Breast epithelium (tissue), 4 donors: ENCODE measurements at regions not wholly inside any gene's neighbourhood (a gene's known extent, or its start where the extent isn't known, plus 50 kb on each side); places are given as distances from the start of the nearest gene placed in this dataset.

Experiments used
- DNase-seq, 2 donors: peaks; one replicate each; pipeline ENCODE4 v3.0.0-alpha.2; 2019; ENCODE audit warnings: low spot score in 2 of 2
- H3K27ac ChIP-seq, 2 donors: fragments of 200-600 bp; sonication (generic) in 1 of 2; one replicate each; pipeline ENCODE4 v1.5.1; 2016 to 2019; ENCODE audit warnings: mild to moderate bottlenecking in 1 of 2
- H3K27me3 ChIP-seq, 2 donors: fragments of 200-600 bp; sonication (generic) in 1 of 2; one replicate each; pipeline versions ENCODE4 v1.5.1 to v1.6.0; 2017 to 2019; ENCODE audit warnings: control low read depth in 1 of 2, mild to moderate bottlenecking in 1 of 2
- H3K36me3 ChIP-seq: fragments of 200-600 bp; one replicate; pipeline ENCODE4 v1.5.1; 2019
- H3K4me1 ChIP-seq, 2 donors: fragments of 200-600 bp; sonication (generic); one replicate each; pipeline ENCODE4 v1.5.1; 2016 to 2019; ENCODE audit warnings: control low read depth in 1 of 2
- H3K4me3 ChIP-seq, 3 donors: fragments of 200-600 bp; sonication (generic); 1 replicate in 2 of 3; 2 replicates in 1 of 3; pipeline ENCODE4 v1.5.1; 2016 to 2019; ENCODE audit warnings: mild to moderate bottlenecking in 3 of 3, moderate library complexity in 2 of 3
- H3K9me3 ChIP-seq, 2 donors: fragments of 200-600 bp; sonication (generic) in 1 of 2; one replicate each; pipeline ENCODE4 v1.5.1; 2016 to 2019; ENCODE audit warnings: control low read depth in 1 of 2
- CTCF ChIP-seq, 3 donors: fragments of 450-650 bp; IDR thresholded peaks; one replicate each; pipeline ENCODE4 v1.5.1; 2016 to 2017; ENCODE audit warnings: antibody characterized with exemption in 3 of 3, mild to moderate bottlenecking in 3 of 3, moderate library complexity in 3 of 3
- POLR2A ChIP-seq: fragments of 450-650 bp; IDR thresholded peaks from one replicate; pipeline ENCODE4 v1.6.1; 2016; ENCODE audit warnings: antibody characterized with exemption, mild to moderate bottlenecking, moderate library complexity
- POLR2AphosphoS5 ChIP-seq, 3 donors: sonication (generic); formaldehyde crosslinking; IDR thresholded peaks; one replicate each; pipeline ENCODE4 v1.6.1; 2017; ENCODE audit warnings: antibody characterized with exemption in 3 of 3
- intact Hi-C: fragments of 100-400 bp; cut with DNase I; formaldehyde crosslinking; loops from one replicate; pipeline ENCODE4 v1.15.1; 2023; ENCODE audit warnings: low total_unique reads

DNA sequence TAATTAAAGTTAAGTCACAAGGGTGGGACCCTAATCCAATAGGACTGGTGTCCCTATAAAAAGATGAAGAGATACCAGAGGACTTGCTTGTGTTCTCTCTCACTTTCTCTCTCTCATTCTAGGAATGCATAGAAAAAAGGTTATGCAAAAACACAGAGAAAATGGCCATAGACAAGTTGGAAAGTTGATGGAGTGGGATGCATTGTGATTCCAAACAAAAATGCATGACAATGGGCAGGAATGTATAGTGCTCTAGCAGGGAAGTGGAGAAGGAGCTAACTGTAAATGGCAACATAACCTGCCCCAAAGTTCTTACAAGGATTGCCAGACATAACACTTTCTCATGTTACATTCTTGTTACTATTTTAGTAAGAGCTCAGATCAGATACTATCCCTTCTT is 301.6 kb upstream of the LRATD1 start:
- Histone ChIP-seq H3K36me3 (no peaks in the 10 kb centered on the region), H3K4me1 (no peaks in the 10 kb centered on the region), H3K9me3 (no peaks in the 10 kb centered on the region), H3K4me3 (no peak overlapping the region), H3K27me3 (no peaks in the 10 kb centered on the region), H3K27ac (no peak overlapping the region)
- no peak for DNase-seq
- no peak for TF ChIP-seq CTCF (IDR thresholded peaks at IDR 0.05)
- TF ChIP-seq POLR2AphosphoS5 (IDR thresholded peaks at IDR 0.05) = no peak
- no peak for TF ChIP-seq POLR2A
- intact Hi-C loops = no loop called here

DNA sequence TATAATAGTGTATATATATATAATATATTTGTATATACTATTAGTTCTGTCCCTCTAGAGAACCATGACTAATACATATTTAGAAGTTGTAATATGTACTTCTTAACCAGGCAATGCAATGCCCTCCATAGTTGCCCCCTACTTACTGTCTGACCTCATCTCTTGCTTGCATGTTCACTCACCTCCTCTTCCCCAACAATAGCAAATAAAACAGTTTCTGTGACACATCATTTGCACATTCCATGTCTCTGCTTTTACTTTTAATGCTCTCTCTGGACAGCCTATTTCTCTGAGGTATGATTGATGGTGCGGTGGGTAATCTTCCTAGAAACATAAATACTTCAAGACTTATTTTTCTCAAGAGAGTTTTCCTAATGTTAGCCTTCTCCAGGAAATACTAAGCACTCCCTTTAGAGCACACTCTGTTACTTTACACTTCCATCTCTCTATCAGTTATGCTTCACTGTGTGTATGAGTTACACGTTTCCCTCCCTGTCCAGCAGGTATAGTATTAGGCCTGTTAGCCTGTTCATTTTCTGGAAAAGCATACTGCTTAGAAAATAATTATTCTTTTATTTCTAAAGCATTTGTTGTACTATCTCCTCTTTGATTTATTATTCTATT is 295.6 kb upstream of the LRATD1 start:
- intact Hi-C loops = no loop called here
- TF ChIP-seq POLR2A = no peak
- no peak for TF ChIP-seq CTCF (IDR thresholded peaks at IDR 0.05)
- TF ChIP-seq POLR2AphosphoS5 (IDR thresholded peaks at IDR 0.05) = no peak
- no peak for DNase-seq
- Histone ChIP-seq H3K4me3 (no peak overlapping the region), H3K9me3 (no peaks in the 10 kb centered on the region), H3K4me1 (no peaks in the 10 kb centered on the region), H3K36me3 (no peaks in the 10 kb centered on the region), H3K27ac (no peak overlapping the region), H3K27me3 (no peaks in the 10 kb centered on the region)

DNA sequence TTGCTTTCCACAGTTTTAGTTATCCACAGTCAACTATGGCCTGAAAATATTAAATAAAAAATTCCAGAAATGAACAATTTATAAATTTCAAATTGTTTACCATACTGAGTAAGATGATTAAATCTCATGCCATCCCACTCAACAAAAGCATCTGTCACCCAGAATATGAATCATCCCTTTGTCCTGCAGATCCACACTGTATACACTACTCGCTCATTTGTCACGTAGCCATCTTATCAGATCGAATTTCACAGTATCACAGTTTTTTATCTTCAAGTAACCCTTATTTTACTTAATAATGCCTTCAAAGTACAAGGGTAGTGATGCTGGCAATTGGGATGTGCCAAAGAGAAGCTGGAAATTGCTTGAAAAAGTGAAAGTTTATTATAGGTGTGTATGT is 291.8 kb upstream of the LRATD1 start:
- Histone ChIP-seq H3K27me3 (no peaks in the 10 kb centered on the region), H3K9me3 (no peaks in the 10 kb centered on the region), H3K27ac (no peak overlapping the region), H3K4me3 (no peak overlapping the region), H3K4me1 (no peaks in the 10 kb centered on the region), H3K36me3 (no peaks in the 10 kb centered on the region)
- intact Hi-C loops = no loop called here
- DNase-seq = no peak
- TF ChIP-seq CTCF (IDR thresholded peaks at IDR 0.05) (no peak), POLR2AphosphoS5 (IDR thresholded peaks at IDR 0.05) (no peak), POLR2A (no peak)

GRCh38 chr2:14342313-14342712 is 290.2 kb upstream of the LRATD1 start:
- no peak overlapping the region for H3K4me3 ChIP-seq
- no peaks in the 10 kb centered on the region for H3K27me3 ChIP-seq
- no peaks in the 10 kb centered on the region for H3K36me3 ChIP-seq
- H3K4me1 ChIP-seq = no peaks in the 10 kb centered on the region
- H3K27ac ChIP-seq = no peak overlapping the region
- TF ChIP-seq POLR2AphosphoS5 (IDR thresholded peaks at IDR 0.05) (no peak), CTCF (IDR thresholded peaks at IDR 0.05) (no peak)
- H3K9me3 ChIP-seq = no peaks in the 10 kb centered on the region
- DNase-seq = no peak
- intact Hi-C loops = no loop called here

DNA sequence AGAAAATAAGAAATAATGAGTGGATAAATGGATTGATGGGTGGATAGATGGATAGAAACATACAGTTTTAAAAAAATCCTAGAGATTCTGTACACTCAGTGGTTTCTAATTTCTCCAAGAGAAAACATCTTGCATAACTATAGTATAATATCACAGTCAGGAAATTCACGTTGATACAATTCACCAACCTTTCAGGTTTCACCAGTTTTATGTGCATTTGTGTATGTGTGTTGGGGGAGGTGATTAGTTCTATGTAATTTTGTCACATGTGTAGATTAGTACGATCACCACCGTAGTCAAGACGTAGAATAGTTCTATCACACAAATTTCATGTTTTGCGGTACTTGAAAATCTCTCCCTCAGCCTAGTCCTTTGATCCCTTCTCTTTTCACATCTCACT is 288.2 kb upstream of the LRATD1 start:
- intact Hi-C loops = no loop called here
- TF ChIP-seq CTCF (IDR thresholded peaks at IDR 0.05) (no peak), POLR2AphosphoS5 (IDR thresholded peaks at IDR 0.05) (no peak), POLR2A (no peak)
- Histone ChIP-seq H3K9me3 (no peaks in the 10 kb centered on the region), H3K36me3 (no peaks in the 10 kb centered on the region), H3K4me3 (no peak overlapping the region), H3K27ac (no peak overlapping the region), H3K27me3 (no peaks in the 10 kb centered on the region), H3K4me1 (no peaks in the 10 kb centered on the region)
- no peak for DNase-seq
